Spinal cord (tissue), 9 donors: ENCODE measurements at regions not wholly inside any gene's neighbourhood (a gene's known extent, or its start where the extent isn't known, plus 50 kb on each side); places are given as distances from the start of the nearest gene placed in this dataset.

Experiments used
- DNase-seq, 6 donors: peaks; one replicate each; pipeline versions ENCODE4 v3.0.0 to v3.0.0-alpha.2; 2013 to 2015; ENCODE audit warnings: low spot score in 6 of 6, low read depth in 4 of 6
- H3K27ac ChIP-seq: one replicate; pipeline ENCODE4 v1.5.1; 2013; ENCODE audit warnings: low read depth, low read length, control low read depth
- H3K27me3 ChIP-seq: one replicate; pipeline ENCODE4 v1.6.1; 2013; ENCODE audit warnings: low read length; ENCODE audit not compliant: control insufficient read depth, insufficient read depth
- H3K36me3 ChIP-seq: one replicate; pipeline ENCODE4 v1.6.1; 2013; ENCODE audit warnings: low read length; ENCODE audit not compliant: control insufficient read depth, insufficient read depth
- H3K4me1 ChIP-seq: one replicate; pipeline ENCODE4 v1.6.1; 2013; ENCODE audit warnings: low read length; ENCODE audit not compliant: control insufficient read depth, insufficient read depth
- H3K4me3 ChIP-seq: one replicate; pipeline ENCODE4 v1.5.1; 2013; ENCODE audit warnings: low read depth, low read length, control low read depth
- H3K9me3 ChIP-seq: one replicate; pipeline ENCODE4 v1.6.1; 2013; ENCODE audit warnings: low read length; ENCODE audit not compliant: control insufficient read depth, insufficient read depth
- WGBS: methylation state at CpG from one replicate; pipeline ENCODE4 v1.1.5; 2013; ENCODE audit warnings: missing lambda C conversion rate; ENCODE audit not compliant: insufficient coverage; 5-methylcytosine and 5-hydroxymethylcytosine counted together
- donor health status: healthy.

- WGBS, result 100% methylated on average over 1 of the region's 3 CpGs
- H3K27ac ChIP-seq, result no peak overlapping the region
- no peak for DNase-seq
- H3K4me1 ChIP-seq, result no peaks in the 10 kb centered on the region
- no peaks in the 10 kb centered on the region for H3K9me3 ChIP-seq
- no peak overlapping the region for H3K4me3 ChIP-seq
- no peaks in the 10 kb centered on the region for H3K36me3 ChIP-seq
- no peaks in the 10 kb centered on the region for H3K27me3 ChIP-seq
Observed at GRCh38 chr15:94626949-94627348, 395.6 kb downstream of the MCTP2 start.

- no peaks in the 10 kb centered on the region for H3K9me3 ChIP-seq
- no peaks in the 10 kb centered on the region for H3K27me3 ChIP-seq
- no peaks in the 10 kb centered on the region for H3K4me1 ChIP-seq
- no peak for DNase-seq
- 80% methylated on average over 5 of the region's 6 CpGs for WGBS
- H3K4me3 ChIP-seq, result no peak overlapping the region
- H3K27ac ChIP-seq, result no peak overlapping the region
- H3K36me3 ChIP-seq, result no peaks in the 10 kb centered on the region
Observed at GRCh38 chr15:94631608-94632007, 400.2 kb downstream of the MCTP2 start.

DNA sequence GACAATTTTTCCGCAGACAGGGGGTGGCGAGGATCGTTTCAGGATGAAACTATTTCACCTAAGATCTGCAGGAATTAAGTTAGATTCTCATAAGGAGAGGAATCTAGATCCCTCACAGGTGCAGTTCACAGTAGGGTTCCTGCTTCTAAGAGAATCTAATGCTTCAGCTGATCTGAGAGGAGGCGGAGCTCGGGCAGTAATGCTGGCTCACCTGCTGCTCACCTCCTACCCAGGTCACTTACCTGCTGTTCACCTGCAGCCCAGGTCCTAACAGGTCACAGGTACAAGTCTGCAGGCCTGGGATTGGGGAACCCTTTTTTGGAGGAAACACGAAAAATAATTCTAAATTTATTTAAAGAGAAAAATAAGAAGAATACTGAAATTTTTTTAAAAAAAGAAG is 406.8 kb downstream of the MCTP2 start:
- DNase-seq, result no peak
- Histone ChIP-seq H3K9me3 (no peaks in the 10 kb centered on the region), H3K4me3 (no peak overlapping the region), H3K27me3 (no peaks in the 10 kb centered on the region), H3K4me1 (no peaks in the 10 kb centered on the region), H3K27ac (no peak overlapping the region), H3K36me3 (no peaks in the 10 kb centered on the region)
- WGBS, result 80% methylated on average over 3 of the region's 6 CpGs

GRCh38 chr15:94639701-94640100 is 408.3 kb downstream of the MCTP2 start:
- no peaks in the 10 kb centered on the region for H3K9me3 ChIP-seq
- H3K4me3 ChIP-seq, result no peak overlapping the region
- H3K4me1 ChIP-seq, result no peaks in the 10 kb centered on the region
- no CpG with 5 or more reads among the region's 4 CpGs for WGBS
- H3K27ac ChIP-seq, result no peak overlapping the region
- no peaks in the 10 kb centered on the region for H3K27me3 ChIP-seq
- H3K36me3 ChIP-seq, result no peaks in the 10 kb centered on the region
- DNase-seq, result no peak

GRCh38 chr15:94644433-94644832 is 413.1 kb downstream of the MCTP2 start:
- DNase-seq, result no peak
- Histone ChIP-seq H3K36me3 (no peaks in the 10 kb centered on the region), H3K27me3 (no peaks in the 10 kb centered on the region), H3K4me1 (no peaks in the 10 kb centered on the region), H3K9me3 (no peaks in the 10 kb centered on the region), H3K27ac (no peak overlapping the region), H3K4me3 (no peak overlapping the region)
- no CpG with 5 or more reads among the region's 1 CpG for WGBS

GRCh38 chr15:94653071-94653470 is 421.7 kb downstream of the MCTP2 start:
- Histone ChIP-seq H3K36me3 (no peaks in the 10 kb centered on the region), H3K9me3 (no peaks in the 10 kb centered on the region), H3K27me3 (no peaks in the 10 kb centered on the region), H3K27ac (no peak overlapping the region), H3K4me1 (no peaks in the 10 kb centered on the region), H3K4me3 (no peak overlapping the region)
- WGBS, result 89% methylated on average over 6 of the region's 6 CpGs
- DNase-seq, result no peak

DNA sequence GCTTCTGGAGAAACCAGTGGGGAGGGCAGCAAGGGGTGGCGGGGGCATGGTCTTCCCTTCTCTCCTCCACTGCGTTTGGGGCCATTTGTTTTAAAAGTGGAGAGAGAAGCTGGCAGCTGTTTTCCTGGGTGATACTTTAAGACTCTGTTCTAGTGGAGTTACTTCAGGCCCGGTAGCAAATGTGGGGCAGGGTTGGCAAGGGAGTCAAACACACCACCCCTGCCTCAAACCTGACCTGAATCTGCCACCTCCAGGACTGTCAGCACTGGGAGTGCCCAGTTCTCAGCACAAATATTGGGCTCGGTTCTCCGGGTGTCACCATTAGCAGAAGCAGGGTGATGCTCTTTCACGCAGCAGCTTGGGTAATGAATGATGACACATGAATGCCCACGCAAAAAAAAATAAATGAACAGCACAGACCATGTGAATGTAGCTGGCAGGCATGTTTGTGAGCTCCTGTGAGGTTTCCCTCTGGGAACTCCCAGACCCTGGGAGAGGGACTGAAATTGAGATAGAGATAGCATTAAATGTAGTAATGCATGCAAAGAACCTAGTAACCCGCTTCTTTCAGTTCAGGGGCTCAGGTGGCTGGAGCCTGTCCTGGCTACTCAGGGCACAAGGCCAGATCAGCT is 424.0 kb downstream of the MCTP2 start:
- Histone ChIP-seq H3K27ac (no peak overlapping the region), H3K36me3 (no peaks in the 10 kb centered on the region), H3K4me1 (no peaks in the 10 kb centered on the region), H3K4me3 (no peak overlapping the region), H3K27me3 (no peaks in the 10 kb centered on the region), H3K9me3 (no peaks in the 10 kb centered on the region)
- DNase-seq, result no peak
- 80% methylated on average over 6 of the region's 8 CpGs for WGBS

DNA sequence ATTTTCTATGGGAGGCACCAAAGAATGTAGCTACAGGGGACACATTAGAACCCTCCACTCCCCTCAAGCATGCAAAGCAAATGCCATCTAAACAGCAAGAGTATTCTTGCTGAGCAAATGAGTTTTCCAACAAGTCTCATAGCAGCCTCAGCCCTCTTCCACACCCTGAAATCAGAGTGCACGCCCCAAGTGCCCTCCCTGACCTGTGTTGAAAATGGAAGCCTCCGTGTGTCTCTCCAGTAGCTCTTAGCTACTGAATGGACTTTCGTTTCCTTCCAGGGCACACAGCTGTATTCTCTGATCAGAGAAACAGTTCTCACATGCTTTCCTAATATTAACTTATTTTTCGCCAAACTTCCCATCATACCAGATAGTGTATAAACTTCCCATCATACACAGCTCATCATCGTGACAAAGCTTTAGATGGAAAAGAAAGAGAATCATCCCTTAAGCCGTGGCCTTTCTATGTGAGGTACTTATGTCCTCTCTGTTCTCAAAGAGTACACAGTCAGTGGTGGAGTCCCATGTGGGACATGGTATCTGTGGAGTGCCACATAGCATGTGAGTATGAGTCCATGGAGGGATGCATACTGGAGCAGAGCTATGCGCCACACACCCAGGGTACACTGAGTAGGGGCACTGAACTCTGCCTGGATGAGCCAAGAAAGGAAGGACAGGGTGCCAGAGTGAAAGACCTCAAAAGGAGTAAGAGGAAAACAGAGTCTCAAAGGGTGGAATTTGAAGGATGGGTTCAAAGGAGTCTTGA is 434.5 kb downstream of the MCTP2 start:
- H3K4me3 ChIP-seq, result no peak overlapping the region
- WGBS, result 87% methylated on average over 4 of the region's 7 CpGs
- DNase-seq, result no peak
- no peaks in the 10 kb centered on the region for H3K36me3 ChIP-seq
- H3K27me3 ChIP-seq, result peaks cover 2% of the 10 kb centered on the region
- no peaks in the 10 kb centered on the region for H3K9me3 ChIP-seq
- no peak overlapping the region for H3K27ac ChIP-seq
- H3K4me1 ChIP-seq, result no peaks in the 10 kb centered on the region

- Histone ChIP-seq H3K9me3 (no peaks in the 10 kb centered on the region), H3K27me3 (peaks cover 2% of the 10 kb centered on the region), H3K27ac (no peak overlapping the region), H3K4me1 (peaks cover under 1% of the 10 kb centered on the region), H3K4me3 (no peak overlapping the region), H3K36me3 (no peaks in the 10 kb centered on the region)
- WGBS, result 94% methylated on average over 2 of the region's 5 CpGs
- DNase-seq, result no peak
Observed at GRCh38 chr15:94666553-94666952, 435.2 kb downstream of the MCTP2 start.

- no peak for DNase-seq
- Histone ChIP-seq H3K4me1 (peaks cover 3% of the 10 kb centered on the region), H3K4me3 (no peak overlapping the region), H3K9me3 (no peaks in the 10 kb centered on the region), H3K36me3 (no peaks in the 10 kb centered on the region), H3K27ac (no peak overlapping the region), H3K27me3 (peaks cover 2% of the 10 kb centered on the region)
- 99% methylated on average over 5 of the region's 5 CpGs for WGBS
Observed at GRCh38 chr15:94667109-94667508, 435.7 kb downstream of the MCTP2 start.
